H9 (cell line): ENCODE measurements at regions not wholly inside any gene's neighbourhood (a gene's known extent, or its start where the extent isn't known, plus 50 kb on each side); places are given as distances from the start of the nearest gene placed in this dataset.

Experiments
- DNase-seq: peaks from one replicate; pipeline ENCODE4 v3.0.0-alpha.2; 2017
- H2AFZ ChIP-seq: one replicate; pipeline ENCODE4 v1.6.1; 2013; ENCODE audit warnings: mild to moderate bottlenecking, low read length, control low read depth, moderate library complexity
- H2AK5ac ChIP-seq: 2 replicates; pipeline ENCODE4 v1.6.1; 2013; ENCODE audit warnings: low read length, control low read depth, mixed read lengths; ENCODE audit not compliant: insufficient read length
- H2BK120ac ChIP-seq: one replicate; pipeline ENCODE4 v1.6.1; 2013; ENCODE audit warnings: low read depth, mild to moderate bottlenecking, low read length, control low read depth, inconsistent platforms; ENCODE audit not compliant: poor library complexity, severe bottlenecking
- H2BK12ac ChIP-seq: 2 replicates; pipeline ENCODE4 v1.6.1; 2013; ENCODE audit warnings: low read length, control low read depth, mixed read lengths, low read depth; ENCODE audit not compliant: insufficient read length
- H2BK15ac ChIP-seq: 2 replicates; pipeline ENCODE4 v1.6.1; 2013; ENCODE audit warnings: low read depth, low read length, control low read depth
- H2BK20ac ChIP-seq: one replicate; pipeline ENCODE4 v1.6.1; 2013; ENCODE audit warnings: low read depth, mild to moderate bottlenecking, low read length, control low read depth, inconsistent platforms; ENCODE audit not compliant: poor library complexity, severe bottlenecking
- H2BK5ac ChIP-seq: 2 replicates; pipeline ENCODE4 v1.6.1; 2013; ENCODE audit warnings: low read length, control low read depth, mixed read lengths; ENCODE audit not compliant: insufficient read length
- H3K14ac ChIP-seq: 2 replicates; pipeline ENCODE4 v1.6.1; 2013; ENCODE audit warnings: low read length, control low read depth; ENCODE audit not compliant: insufficient read depth
- H3K18ac ChIP-seq: 2 replicates; pipeline ENCODE4 v1.6.1; 2013; ENCODE audit warnings: low read depth, mild to moderate bottlenecking, mixed read lengths, low read length, control low read depth; ENCODE audit not compliant: insufficient read length
- H3K23ac ChIP-seq: 2 replicates; pipeline ENCODE4 v1.6.1; 2013; ENCODE audit warnings: low read length, control low read depth, mixed read lengths, low read depth; ENCODE audit not compliant: insufficient read length
- H3K23me2 ChIP-seq: 2 replicates; pipeline ENCODE4 v1.6.1; 2013; ENCODE audit warnings: low read depth, mild to moderate bottlenecking, mixed read lengths, low read length, control low read depth; ENCODE audit not compliant: insufficient read length, poor library complexity, severe bottlenecking
- H3K27ac ChIP-seq: 2 replicates; pipeline ENCODE4 v1.5.1; 2013; ENCODE audit warnings: low read length, control low read depth, mixed read lengths, low read depth; ENCODE audit not compliant: insufficient read length
- H3K27me3 ChIP-seq: 2 replicates; pipeline ENCODE4 v1.6.1; 2013; ENCODE audit warnings: low read length, control low read depth, inconsistent platforms; ENCODE audit not compliant: insufficient read depth
- H3K4ac ChIP-seq: 2 replicates; pipeline ENCODE4 v1.6.1; 2013; ENCODE audit warnings: low read depth, mild to moderate bottlenecking, control low read depth, inconsistent platforms, low read length, moderate library complexity
- H3K4me1 ChIP-seq: 2 replicates; pipeline ENCODE4 v1.6.1; 2013; ENCODE audit warnings: low read length, control low read depth, inconsistent platforms; ENCODE audit not compliant: insufficient read depth
- H3K4me2 ChIP-seq: 2 replicates; pipeline ENCODE4 v1.6.1; 2013; ENCODE audit warnings: low read length, control low read depth, mixed read lengths; ENCODE audit not compliant: insufficient read length, insufficient read depth
- H3K56ac ChIP-seq: 2 replicates; pipeline ENCODE4 v1.6.1; 2013; ENCODE audit warnings: low read depth, mild to moderate bottlenecking, mixed read lengths, low read length, control low read depth; ENCODE audit not compliant: insufficient read length
- H3K79me1 ChIP-seq: 2 replicates; pipeline ENCODE4 v1.6.1; 2013; ENCODE audit warnings: low read depth, mild to moderate bottlenecking, moderate library complexity, low read length, control low read depth, inconsistent platforms; ENCODE audit not compliant: insufficient read depth, poor library complexity, severe bottlenecking
- H3K79me2 ChIP-seq: 2 replicates; pipeline ENCODE4 v1.6.1; 2013; ENCODE audit warnings: low read length, control low read depth, inconsistent platforms; ENCODE audit not compliant: insufficient read depth
- H3K9ac ChIP-seq: 2 replicates; pipeline ENCODE4 v1.6.1; 2013; ENCODE audit warnings: low read length, control low read depth, mixed read lengths; ENCODE audit not compliant: insufficient read length; ENCODE audit errors: extremely low read depth
- H3K9me3 ChIP-seq: one replicate; pipeline ENCODE4 v1.6.1; 2013; ENCODE audit warnings: low read depth, low read length, inconsistent platforms; ENCODE audit not compliant: control insufficient read depth
- H3T11ph ChIP-seq: one replicate; pipeline ENCODE4 v1.6.1; 2013; ENCODE audit warnings: mild to moderate bottlenecking, low read length, control low read depth, inconsistent platforms
- H4K20me1 ChIP-seq: one replicate; pipeline ENCODE4 v1.6.1; 2013; ENCODE audit not compliant: control insufficient read depth, insufficient read length, insufficient read depth
- H4K5ac ChIP-seq: 2 replicates; pipeline ENCODE4 v1.6.1; 2013; ENCODE audit warnings: low read depth, mild to moderate bottlenecking, mixed read lengths, low read length, control low read depth; ENCODE audit not compliant: insufficient read length
- H4K8ac ChIP-seq: replicated peaks from 2 replicates; pipeline ENCODE4 v1.6.1; 2013; ENCODE audit warnings: low read length, control low read depth, mixed read lengths, low read depth; ENCODE audit not compliant: insufficient read length
- H4K91ac ChIP-seq: 2 replicates; pipeline ENCODE4 v1.6.1; 2013; ENCODE audit warnings: low read depth, mild to moderate bottlenecking, moderate library complexity, mixed read lengths, low read length, control low read depth; ENCODE audit not compliant: insufficient read length
- H3K27ac Mint-ChIP-seq, 3 experiments: 2 replicates in 2 of 3; 3 replicates in 1 of 3; pipeline ENCODE4 v1.8.0; 2020 to 2021; ENCODE audit warnings: mixed read lengths in 3 of 3, mild to moderate bottlenecking in 1 of 3, moderate library complexity in 1 of 3
- H3K27me3 Mint-ChIP-seq: 2 replicates; pipeline ENCODE4 v1.8.0; 2021; ENCODE audit warnings: low read depth, mild to moderate bottlenecking, moderate library complexity, mixed read lengths
- H3K36me3 Mint-ChIP-seq, 3 experiments: 2 replicates in 2 of 3; 3 replicates in 1 of 3; pipeline ENCODE4 v1.8.0; 2020 to 2021; ENCODE audit warnings: low read depth in 3 of 3, mixed read lengths in 3 of 3; ENCODE audit not compliant: insufficient read depth in 1 of 3
- H3K4me1 Mint-ChIP-seq, 2 experiments: 2 replicates each; pipeline ENCODE4 v1.8.0; 2020; ENCODE audit warnings: mixed read lengths in 2 of 2
- H3K4me3 Mint-ChIP-seq, 2 experiments: 2 replicates in 1 of 2; 3 replicates in 1 of 2; pipeline ENCODE4 v1.8.0; 2020 to 2021; ENCODE audit warnings: mild to moderate bottlenecking in 2 of 2, mixed read lengths in 2 of 2, moderate library complexity in 1 of 2
- H3K9me3 Mint-ChIP-seq, 2 experiments: 2 replicates in 1 of 2; 3 replicates in 1 of 2; pipeline ENCODE4 v1.8.0; 2020; ENCODE audit warnings: mild to moderate bottlenecking in 2 of 2, mixed read lengths in 2 of 2, moderate library complexity in 1 of 2
- CTCF ChIP-seq: fragments of 200-600 bp; sonication (generic); conservative IDR thresholded peaks from 3 replicates; pipeline ENCODE4 v1.8.0; 2021; ENCODE audit warnings: antibody characterized with exemption, mild to moderate bottlenecking
- WGBS: extraction: QIAGEN DNeasy Blood & Tissue Kit; methylation state at CpG from one replicate; pipeline ENCODE4 v1.1.7; 2013; ENCODE audit warnings: missing lambda C conversion rate, low lambda C conversion rate, mixed read lengths; ENCODE audit not compliant: insufficient read length; ENCODE audit errors: extremely low coverage; 5-methylcytosine and 5-hydroxymethylcytosine counted together

- Histone ChIP-seq H3K27me3 (no peaks in the 10 kb centered on the region), H3K27ac (no peak overlapping the region), H3K14ac (no peak overlapping the region), H2BK5ac (no peak overlapping the region), H3K9me3 (no peaks in the 10 kb centered on the region), H2BK120ac (no peak overlapping the region), H2BK20ac (no peak overlapping the region), H3K23me2 (no peaks in the 10 kb centered on the region), H2AK5ac (no peak overlapping the region), H3T11ph (no peak overlapping the region), H3K79me2 (no peaks in the 10 kb centered on the region), H3K4ac (no peak overlapping the region), H4K20me1 (no peaks in the 10 kb centered on the region), H3K79me1 (no peaks in the 10 kb centered on the region), H4K8ac (no peak overlapping the region), H4K5ac (no peak overlapping the region), H3K9ac (no peak overlapping the region), H3K4me2 (no peak overlapping the region), H3K4me1 (no peaks in the 10 kb centered on the region), H2AFZ (no peak overlapping the region), H3K18ac (no peak overlapping the region), H2BK15ac (no peak overlapping the region), H3K23ac (no peak overlapping the region), H3K56ac (no peak overlapping the region), H4K91ac (no peak overlapping the region), H2BK12ac (no peak overlapping the region)
- peaks cover 4 to 7% of the 10 kb centered on the region in 2 experiments for H3K9me3 Mint-ChIP-seq
- H3K4me1 Mint-ChIP-seq, result no peaks in the 10 kb centered on the region
- no peak for TF ChIP-seq CTCF
- no peak overlapping the region for H3K27ac Mint-ChIP-seq
- no peaks in the 10 kb centered on the region; the same call in 1 of the 2 replicates for H3K27me3 Mint-ChIP-seq
- no CpG with 5 or more reads among the region's 4 CpGs for WGBS
- no peak overlapping the region for H3K4me3 Mint-ChIP-seq
- no peak for DNase-seq
- peaks cover 2 to 9% (median 2%) of the 10 kb centered on the region in 3 experiments; a peak in 2 of 7 replicates for H3K36me3 Mint-ChIP-seq
Measured at GRCh38 chr14:56431013-56431412, 148.6 kb upstream of the TMEM260 start.
